ENCODE measurements at regions not wholly inside any gene's neighbourhood (a gene's known extent, or its start where the extent isn't known, plus 50 kb on each side); places are given as distances from the start of the nearest gene placed in this dataset.

DNA sequence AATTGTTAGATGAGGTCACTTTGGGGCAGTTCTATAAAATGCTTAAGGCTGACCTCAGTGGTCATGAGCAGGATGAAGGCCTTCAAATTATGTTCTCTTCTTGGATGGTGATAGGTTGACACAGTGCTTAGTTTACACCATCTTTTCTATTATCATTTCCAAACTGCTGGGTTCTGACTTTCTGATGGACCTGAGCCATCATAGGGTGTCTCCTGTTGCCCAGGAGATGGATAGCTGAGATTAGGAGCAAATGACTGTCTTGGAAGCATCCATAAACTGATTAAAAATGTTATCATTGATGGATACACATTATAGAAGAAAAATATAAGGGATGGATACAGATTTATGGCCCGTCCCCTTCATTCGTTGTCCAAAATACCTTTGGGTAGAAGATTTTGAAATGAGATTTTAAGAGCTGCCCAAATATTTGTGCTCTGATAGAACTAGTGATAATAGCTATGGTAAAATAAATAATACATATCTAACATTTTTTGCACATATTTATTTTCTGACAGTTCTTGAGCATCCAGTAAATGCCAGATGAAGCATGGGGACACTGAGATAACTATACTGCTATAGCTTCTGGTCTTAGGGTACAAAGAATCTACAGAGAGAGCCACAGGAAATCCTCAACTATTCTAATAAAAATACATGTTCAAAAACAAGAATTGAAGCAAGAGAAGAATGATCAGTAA, 839.4 kb upstream of the LCORL start:
- DNase-seq (ENCODE audit: low read depth), result no peak

DNA sequence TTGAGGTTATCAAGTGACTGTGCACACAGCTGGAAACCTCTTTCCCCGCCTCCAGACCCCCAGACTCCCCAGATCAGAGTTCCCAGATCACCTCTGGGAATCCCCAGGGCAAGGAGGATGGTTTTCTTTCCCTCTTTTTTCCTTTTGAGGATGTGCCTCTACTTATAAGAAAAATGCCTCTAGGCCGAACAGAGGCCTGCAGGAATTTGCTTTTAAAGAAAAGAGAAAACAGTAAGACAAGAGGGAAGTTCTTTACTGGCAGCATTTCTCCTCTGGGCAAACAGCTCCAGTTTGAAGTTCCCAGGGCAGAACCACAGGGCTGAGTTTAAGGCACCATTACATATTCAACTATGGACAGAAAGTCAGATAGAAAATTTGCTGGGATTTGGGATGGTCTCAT, 837.9 kb upstream of the LCORL start:
- no peak for DNase-seq (ENCODE audit: low read depth)

DNA sequence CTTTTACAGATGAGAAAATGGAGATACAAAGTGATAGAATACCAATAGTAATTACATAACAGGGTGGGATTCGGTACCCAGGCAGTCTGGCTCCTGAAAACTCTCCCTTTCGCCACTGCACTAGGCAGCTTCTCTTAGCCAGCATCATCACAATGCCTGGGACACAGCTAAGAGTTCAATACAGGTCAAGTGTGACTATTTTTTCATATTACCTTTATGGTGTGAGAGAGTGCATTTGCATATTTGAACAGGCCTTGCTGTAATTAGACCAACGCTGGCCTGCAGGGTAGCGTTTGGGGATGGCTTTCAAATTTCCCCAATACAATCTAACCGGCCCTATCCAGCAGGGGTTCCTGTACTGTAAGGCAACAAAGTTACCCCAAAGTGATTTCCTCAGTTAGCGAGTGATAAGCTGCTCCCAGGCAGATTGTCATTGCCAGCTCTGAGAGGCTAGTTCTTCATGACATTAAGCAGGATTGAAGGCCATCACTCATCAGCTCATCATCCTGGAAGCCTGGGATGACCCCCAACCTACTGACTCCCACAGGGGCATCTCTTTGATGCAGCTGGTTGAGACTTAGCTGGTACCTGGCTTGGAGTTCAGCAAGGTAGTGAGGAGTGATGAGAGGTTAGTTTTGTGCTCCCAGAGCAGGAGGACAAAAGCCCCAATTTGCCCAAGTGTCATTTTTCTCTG, 836.8 kb upstream of the LCORL start:
- no peak for DNase-seq (ENCODE audit: low read depth)

GRCh38 chr4:18850867-18851266, 829.3 kb upstream of the LCORL start:
- DNase-seq (ENCODE audit: low read depth), result no peak

- no peak for DNase-seq (ENCODE audit: low read depth)
These were observed 825.8 kb upstream of the LCORL start for GRCh38 chr4:18847249-18847890.

GRCh38 chr4:18846313-18846712, 824.8 kb upstream of the LCORL start:
- no peak for DNase-seq (ENCODE audit: low read depth)

- no peak for DNase-seq (ENCODE audit: low read depth)
These were observed 823.2 kb upstream of the LCORL start for GRCh38 chr4:18844726-18845125.

GRCh38 chr4:18842431-18842830, 820.9 kb upstream of the LCORL start:
- DNase-seq (ENCODE audit: low read depth), result no peak

DNA sequence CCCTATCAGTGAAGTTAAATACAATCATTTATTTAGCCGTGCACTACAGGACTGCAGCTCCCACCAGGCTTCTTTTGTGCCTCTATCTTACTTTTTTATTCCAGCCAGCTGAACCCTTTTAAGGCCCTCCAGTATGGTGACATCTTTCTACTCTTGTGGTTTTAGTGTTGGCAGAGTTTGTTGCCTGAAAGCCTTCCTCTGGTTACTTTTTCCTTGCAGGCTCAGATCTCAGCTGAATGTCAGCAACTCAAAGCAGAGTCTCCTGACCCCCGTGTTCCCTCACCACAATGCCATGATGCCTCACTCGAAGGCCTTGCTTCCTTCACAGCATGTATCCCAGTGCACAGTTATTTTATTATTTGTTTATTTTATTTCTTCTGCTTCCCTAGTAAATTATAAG, 818.9 kb upstream of the LCORL start:
- DNase-seq (ENCODE audit: low read depth), result no peak

- no peak for DNase-seq (ENCODE audit: low read depth)
These were observed 794.8 kb upstream of the LCORL start for GRCh38 chr4:18816228-18816895.

GRCh38 chr4:18815779-18816173, 794.2 kb upstream of the LCORL start:
- no peak for DNase-seq (ENCODE audit: low read depth)

DNA sequence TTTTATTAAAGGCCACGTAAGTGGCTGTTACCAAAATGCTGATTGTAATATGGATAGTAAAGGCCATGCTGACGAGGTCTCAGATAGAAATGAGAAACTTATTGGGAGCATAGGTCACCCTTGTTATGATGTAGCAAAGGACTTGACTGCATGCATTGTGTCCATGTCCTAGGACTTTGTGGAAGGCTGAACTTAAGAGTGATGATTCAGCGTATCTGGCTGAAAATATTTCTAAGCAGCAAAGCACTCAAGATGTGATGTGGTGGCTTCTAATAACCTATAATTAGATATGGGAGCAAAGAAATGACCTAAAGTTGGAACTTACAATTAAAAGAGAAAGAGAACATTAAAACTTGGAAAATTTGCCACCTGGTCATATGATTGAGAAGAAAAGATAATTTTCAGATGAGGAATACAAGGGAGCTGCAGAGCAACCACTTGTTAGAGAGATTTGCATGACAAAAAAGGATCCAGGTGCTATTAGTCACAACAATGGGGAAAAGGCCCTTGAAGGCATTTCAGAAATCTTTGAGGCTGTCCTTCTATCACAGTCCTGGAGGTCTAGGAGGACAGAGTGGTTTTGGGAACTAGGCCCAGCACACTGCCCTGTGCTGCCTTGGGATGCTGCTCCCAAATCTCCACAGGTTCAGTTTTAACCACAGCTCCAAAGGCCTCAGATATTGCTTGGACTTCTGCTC, 793.7 kb upstream of the LCORL start:
- no peak for DNase-seq (ENCODE audit: low read depth)

DNA sequence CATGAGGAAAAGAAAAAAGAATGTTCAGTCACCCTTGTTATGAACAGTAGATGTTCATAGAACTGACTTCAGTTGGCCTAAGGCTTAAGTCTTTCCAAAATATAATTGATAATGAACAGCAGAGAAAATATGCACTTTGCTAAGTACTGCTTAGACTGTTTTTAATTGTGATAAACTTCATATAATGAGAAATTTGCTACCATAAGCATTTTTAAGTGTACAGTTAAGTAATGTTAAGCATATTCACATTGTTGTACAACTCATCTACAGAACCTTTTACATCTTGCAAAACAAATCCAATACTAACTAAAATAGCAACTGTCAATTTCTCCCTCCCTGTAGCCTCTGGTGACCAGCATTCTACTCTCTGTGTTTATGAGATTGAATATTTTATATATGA, 792.2 kb upstream of the LCORL start:
- DNase-seq (ENCODE audit: low read depth), result no peak

DNA sequence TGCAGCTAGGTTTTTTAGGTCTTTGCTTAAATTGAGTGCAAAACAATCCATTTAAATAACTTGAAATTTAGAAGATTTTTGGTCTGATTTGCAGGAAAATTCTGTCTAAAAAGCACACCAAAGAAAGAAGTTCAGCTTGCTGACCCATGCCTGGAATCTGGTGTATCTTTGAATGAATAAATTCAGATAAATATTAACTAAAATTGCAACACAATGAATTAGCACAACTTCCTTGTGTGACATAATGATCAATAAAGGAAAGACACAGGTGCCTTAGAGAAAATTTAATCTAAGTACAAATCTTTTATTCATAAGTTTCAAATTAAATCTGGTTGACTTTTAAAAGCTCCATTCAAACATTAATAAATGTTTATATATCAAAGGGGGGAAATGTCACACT, 791.5 kb upstream of the LCORL start:
- DNase-seq (ENCODE audit: low read depth), result no peak

DNA sequence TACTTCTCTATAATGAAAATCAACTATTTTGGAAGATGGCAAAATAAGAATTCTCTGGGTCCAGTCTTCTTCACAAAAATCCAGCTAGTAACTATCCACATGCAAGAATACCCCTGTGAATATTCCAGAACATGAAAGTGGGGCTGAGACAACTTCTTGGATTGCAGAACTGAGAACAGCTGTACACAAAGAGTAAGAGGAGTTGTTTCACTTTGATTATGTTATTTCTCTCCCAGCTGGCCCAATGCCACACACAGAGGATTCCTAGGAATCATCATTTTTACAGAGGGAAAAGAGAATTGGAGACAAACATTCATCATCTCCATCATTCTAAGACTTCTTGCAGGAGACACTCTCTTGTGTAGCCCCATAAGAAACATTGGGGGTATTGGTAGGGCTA, 782.2 kb upstream of the LCORL start:
- DNase-seq (ENCODE audit: low read depth), result no peak

- no peak for DNase-seq (ENCODE audit: low read depth)
These were observed 776.6 kb upstream of the LCORL start for GRCh38 chr4:18798123-18798522.

- no peak for DNase-seq (ENCODE audit: low read depth)
These were observed 774.2 kb upstream of the LCORL start for GRCh38 chr4:18795794-18796193.

- DNase-seq (ENCODE audit: low read depth), result no peak
These were observed 755.8 kb upstream of the LCORL start for GRCh38 chr4:18777190-18777930.

DNA sequence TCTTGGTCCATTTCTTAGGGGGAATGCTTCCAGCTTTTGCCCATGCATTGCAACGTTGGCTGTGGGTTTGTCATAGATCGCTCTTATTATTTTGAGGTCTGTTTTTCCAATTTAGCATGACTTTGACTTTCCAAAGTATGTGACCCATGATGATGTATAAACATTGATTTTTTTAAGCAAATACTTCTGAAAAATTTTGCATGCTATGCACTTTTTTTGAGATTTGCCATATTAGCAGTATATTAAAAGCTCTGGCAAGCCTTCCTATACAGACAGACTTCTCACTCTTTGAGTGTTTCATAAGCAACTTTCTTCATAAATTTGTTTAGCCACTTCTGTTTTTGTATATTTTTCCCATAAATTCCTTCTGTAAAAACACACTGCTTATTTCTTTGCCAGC, 746.4 kb upstream of the LCORL start:
- DNase-seq (ENCODE audit: low read depth), result no peak

GRCh38 chr4:18756671-18757070, 735.1 kb upstream of the LCORL start:
- no peak for DNase-seq (ENCODE audit: low read depth)

- no peak for DNase-seq (ENCODE audit: low read depth)
These were observed 732.6 kb upstream of the LCORL start for GRCh38 chr4:18754180-18754579.

DNA sequence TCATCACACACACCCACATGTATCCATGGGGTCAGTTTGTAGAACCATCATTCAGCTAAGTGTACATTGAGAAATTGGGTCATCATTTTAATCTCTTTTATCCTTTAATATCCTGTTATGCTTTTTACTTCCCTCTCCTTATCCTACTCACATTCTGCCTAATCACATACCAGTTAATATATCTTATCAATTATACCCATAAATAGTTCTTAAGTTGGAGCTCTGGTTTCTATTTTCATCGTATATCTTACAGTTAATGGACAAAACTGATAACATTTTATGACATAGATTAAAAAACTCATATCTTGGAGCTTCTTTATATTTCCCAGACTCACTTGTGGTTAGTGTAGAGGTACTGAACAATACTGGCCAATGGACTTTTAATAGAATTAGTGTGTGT, 729.5 kb upstream of the LCORL start:
- DNase-seq (ENCODE audit: low read depth), result no peak
